GM19043 (cell line): ENCODE measurements at regions not wholly inside any gene's neighbourhood (a gene's known extent, or its start where the extent isn't known, plus 50 kb on each side); places are given as distances from the start of the nearest gene placed in this dataset.

Source experiments
- ATAC-seq: cut with Tn5 transposase; IDR thresholded peaks from one replicate; pipeline ENCODE4 v1.9.1; 2021; ENCODE audit warnings: low read depth; ENCODE audit not compliant: unreplicated experiment

- ATAC-seq = no peak
These were observed 106.4 kb upstream of the SERP2 start for GRCh38 chr13:44267203-44267602.

GRCh38 chr13:44267980-44268379, 105.6 kb upstream of the SERP2 start:
- ATAC-seq = no peak

GRCh38 chr13:44268980-44269379, 104.6 kb upstream of the SERP2 start:
- no peak for ATAC-seq

- no peak for ATAC-seq
These were observed 103.5 kb upstream of the SERP2 start for GRCh38 chr13:44270150-44270549.

GRCh38 chr13:44271031-44271455, 102.6 kb upstream of the SERP2 start:
- ATAC-seq = no peak

GRCh38 chr13:44271473-44271872, 102.2 kb upstream of the SERP2 start:
- no peak for ATAC-seq

GRCh38 chr13:44271915-44272341, 101.7 kb upstream of the SERP2 start:
- no peak for ATAC-seq

GRCh38 chr13:44272692-44273091, 100.9 kb upstream of the SERP2 start:
- ATAC-seq = no peak

GRCh38 chr13:44273216-44273615, 100.4 kb upstream of the SERP2 start:
- no peak for ATAC-seq

GRCh38 chr13:44273991-44274770, 99.4 kb upstream of the SERP2 start:
- ATAC-seq = peak; percentile 78

GRCh38 chr13:44274771-44275205, 98.8 kb upstream of the SERP2 start:
- ATAC-seq = no peak

- ATAC-seq = no peak
These were observed 98.2 kb upstream of the SERP2 start for GRCh38 chr13:44275381-44275780.

- no peak for ATAC-seq
These were observed 97.6 kb upstream of the SERP2 start for GRCh38 chr13:44276061-44276460.

GRCh38 chr13:44277459-44277858, 96.2 kb upstream of the SERP2 start:
- no peak for ATAC-seq

- no peak for ATAC-seq
These were observed 95.5 kb upstream of the SERP2 start for GRCh38 chr13:44278166-44278565.

- ATAC-seq = no peak
These were observed 93.2 kb upstream of the SERP2 start for GRCh38 chr13:44280456-44280855.

- ATAC-seq = no peak
These were observed 92.2 kb upstream of the SERP2 start for GRCh38 chr13:44281252-44282000.

GRCh38 chr13:44283600-44283999, 90.0 kb upstream of the SERP2 start:
- no peak for ATAC-seq

- no peak for ATAC-seq
These were observed 85.7 kb upstream of the SERP2 start for GRCh38 chr13:44287958-44288357.

- no peak for ATAC-seq
These were observed 81.1 kb upstream of the SERP2 start for GRCh38 chr13:44292545-44292944.

- no peak for ATAC-seq
These were observed 80.2 kb upstream of the SERP2 start for GRCh38 chr13:44293374-44293773.
